ENCODE measurements at regions not wholly inside any gene's neighbourhood (a gene's known extent, or its start where the extent isn't known, plus 50 kb on each side); places are given as distances from the start of the nearest gene placed in this dataset.

GRCh38 chr18:64270608-64271007, 121.7 kb upstream of the LINC00305 start:
- no peaks in the 10 kb centered on the region for H4K20me1 ChIP-seq (ENCODE audit: control insufficient read depth, extremely low read depth, insufficient read depth, low read length)
- dilution Hi-C loops (cut with MboI; ENCODE audit: extremely low pct_ligation_motif_present, low sequenced_read_pairs): no loop called here

GRCh38 chr18:64270121-64270520, 121.2 kb upstream of the LINC00305 start:
- H3K9me3 ChIP-seq (ENCODE audit: control insufficient read depth, low read depth, low read length): no peaks in the 10 kb centered on the region
- H3K36me3 ChIP-seq (ENCODE audit: control insufficient read depth in 2 of 2, extremely low read depth in 1 of 2, insufficient read depth in 2 of 2, low read length in 2 of 2): no peaks in the 10 kb centered on the region
- no peak overlapping the region for H2AFZ ChIP-seq (ENCODE audit: control insufficient read depth, low read length)
- no peaks in the 10 kb centered on the region for H4K20me1 ChIP-seq (ENCODE audit: control insufficient read depth, extremely low read depth, insufficient read depth, low read length)
- H3K27me3 ChIP-seq (ENCODE audit: control insufficient read depth, extremely low read depth, insufficient read depth, low read length): no peaks in the 10 kb centered on the region
- dilution Hi-C loops (cut with MboI; ENCODE audit: extremely low pct_ligation_motif_present, low sequenced_read_pairs): no loop called here
- no peak overlapping the region for H3K27ac ChIP-seq (ENCODE audit: control insufficient read depth, insufficient read depth, low read length)
- DNase-seq (ENCODE audit: low read depth, low spot score) (no peak), FAIRE-seq (no peak)
- no peak overlapping the region for H3K9ac ChIP-seq (ENCODE audit: control insufficient read depth, extremely low read depth, insufficient read depth, low read length)
- TF ChIP-seq EZH2 (IDR thresholded peaks at IDR 0.05; ENCODE audit: low read length): no peak
- no peak for TF ChIP-seq CTCF (optimal IDR thresholded peaks at IDR 0.05 in 1 of 3, IDR thresholded peaks at IDR 0.05 in 1 of 3, conservative IDR thresholded peaks at IDR 0.05 in 1 of 3; ENCODE audit: extremely low read depth in 1 of 3, insufficient read depth in 2 of 3, low read length in 3 of 3)
- H3K4me3 ChIP-seq (ENCODE audit: control insufficient read depth in 2 of 3, extremely low read depth in 1 of 3, insufficient read depth in 2 of 3, low read depth in 1 of 3, low read length in 3 of 3): no peak overlapping the region
- H3K9me1 ChIP-seq (ENCODE audit: control insufficient read depth, extremely low read depth, insufficient read depth, low read length): no peaks in the 10 kb centered on the region
- H3K4me1 ChIP-seq (ENCODE audit: control insufficient read depth, extremely low read depth, insufficient read depth, low read length): no peaks in the 10 kb centered on the region
- no peaks in the 10 kb centered on the region for H3K79me2 ChIP-seq (ENCODE audit: control insufficient read depth, insufficient read depth, low read length)
- no peak overlapping the region for H3K4me2 ChIP-seq (ENCODE audit: control insufficient read depth, extremely low read depth, insufficient read depth, low read depth, low read length)

More at GRCh38 chr18:64270608-64271007, 121.7 kb upstream of the LINC00305 start:
- Histone ChIP-seq H3K4me1 (ENCODE audit: control insufficient read depth, extremely low read depth, insufficient read depth, low read length) (no peaks in the 10 kb centered on the region), H3K4me3 (ENCODE audit: control insufficient read depth in 2 of 3, extremely low read depth in 1 of 3, insufficient read depth in 2 of 3, low read depth in 1 of 3, low read length in 3 of 3) (no peak overlapping the region), H2AFZ (ENCODE audit: control insufficient read depth, low read length) (no peak overlapping the region), H3K9ac (ENCODE audit: control insufficient read depth, extremely low read depth, insufficient read depth, low read length) (no peak overlapping the region), H3K27me3 (ENCODE audit: control insufficient read depth, extremely low read depth, insufficient read depth, low read length) (no peaks in the 10 kb centered on the region), H3K36me3 (ENCODE audit: control insufficient read depth in 2 of 2, extremely low read depth in 1 of 2, insufficient read depth in 2 of 2, low read length in 2 of 2) (no peaks in the 10 kb centered on the region), H3K79me2 (ENCODE audit: control insufficient read depth, insufficient read depth, low read length) (no peaks in the 10 kb centered on the region), H3K4me2 (ENCODE audit: control insufficient read depth, extremely low read depth, insufficient read depth, low read depth, low read length) (no peak overlapping the region), H3K9me3 (ENCODE audit: control insufficient read depth, low read depth, low read length) (no peaks in the 10 kb centered on the region), H3K27ac (ENCODE audit: control insufficient read depth, insufficient read depth, low read length) (no peak overlapping the region), H3K9me1 (ENCODE audit: control insufficient read depth, extremely low read depth, insufficient read depth, low read length) (no peaks in the 10 kb centered on the region)
- no peak for FAIRE-seq
- no peak for DNase-seq (ENCODE audit: low read depth, low spot score)
- TF ChIP-seq CTCF (optimal IDR thresholded peaks at IDR 0.05 in 1 of 3, IDR thresholded peaks at IDR 0.05 in 1 of 3, conservative IDR thresholded peaks at IDR 0.05 in 1 of 3; ENCODE audit: extremely low read depth in 1 of 3, insufficient read depth in 2 of 3, low read length in 3 of 3): no peak
- no peak for TF ChIP-seq EZH2 (IDR thresholded peaks at IDR 0.05; ENCODE audit: low read length)

All from keratinocyte (primary cell).